NCI-H82 (cell line): ENCODE measurements at regions not wholly inside any gene's neighbourhood (a gene's known extent, or its start where the extent isn't known, plus 50 kb on each side); places are given as distances from the start of the nearest gene placed in this dataset.
A peak's percentile ranks its signal among the peaks of the same experiment; 100 is the strongest.

Experiments used
- DNase-seq: peaks from one replicate; lab custom pipeline; 2025; lab: John Stamatoyannopoulos, UW

- DNase-seq = peak; percentile 42
Measured at GRCh38 chr3:117399311-117400078, 689.9 kb downstream of the TUSC7 start.

- DNase-seq = peak; percentile 20
Measured at GRCh38 chr3:117400303-117400702, 690.7 kb downstream of the TUSC7 start.

- no peak for DNase-seq
Measured at GRCh38 chr3:117404141-117404540, 694.6 kb downstream of the TUSC7 start.

- DNase-seq = no peak
Measured at GRCh38 chr3:117404730-117405129, 695.2 kb downstream of the TUSC7 start.

GRCh38 chr3:117405359-117405758 lies 695.8 kb downstream of the TUSC7 start:
- DNase-seq = no peak

GRCh38 chr3:117407317-117407716 lies 697.7 kb downstream of the TUSC7 start:
- peak; percentile 62 for DNase-seq

GRCh38 chr3:117408811-117409210 lies 699.2 kb downstream of the TUSC7 start:
- no peak for DNase-seq

GRCh38 chr3:117409256-117409655 lies 699.7 kb downstream of the TUSC7 start:
- DNase-seq = no peak

GRCh38 chr3:117409701-117410459 lies 700.3 kb downstream of the TUSC7 start:
- no peak for DNase-seq

GRCh38 chr3:117411971-117412370 lies 702.4 kb downstream of the TUSC7 start:
- peak; percentile 42 for DNase-seq

- DNase-seq = no peak
Measured at GRCh38 chr3:117417411-117417810, 707.8 kb downstream of the TUSC7 start.

GRCh38 chr3:117427081-117427480 lies 717.5 kb downstream of the TUSC7 start:
- DNase-seq = no peak

- peak; percentile 57 for DNase-seq
Measured at GRCh38 chr3:117433427-117433826, 723.8 kb downstream of the TUSC7 start.

- DNase-seq = peak; percentile 85
Measured at GRCh38 chr3:117434661-117435412, 725.3 kb downstream of the TUSC7 start.

GRCh38 chr3:117435506-117435905 lies 725.9 kb downstream of the TUSC7 start:
- peak; percentile 94 for DNase-seq

- peak; percentile 99 for DNase-seq
Measured at GRCh38 chr3:117439812-117440211, 730.2 kb downstream of the TUSC7 start.

- no peak for DNase-seq
Measured at GRCh38 chr3:117441851-117442250, 732.3 kb downstream of the TUSC7 start.

GRCh38 chr3:117442566-117442965 lies 733.0 kb downstream of the TUSC7 start:
- peak; percentile 11 for DNase-seq

GRCh38 chr3:117443014-117443413 lies 733.4 kb downstream of the TUSC7 start:
- no peak for DNase-seq

GRCh38 chr3:117444175-117444574 lies 734.6 kb downstream of the TUSC7 start:
- DNase-seq = no peak

- DNase-seq = no peak
Measured at GRCh38 chr3:117447419-117447818, 737.8 kb downstream of the TUSC7 start.

GRCh38 chr3:117450026-117450425 lies 740.4 kb downstream of the TUSC7 start:
- DNase-seq = no peak

- peak; percentile 42 for DNase-seq
Measured at GRCh38 chr3:117454254-117454653, 744.7 kb downstream of the TUSC7 start.
